HEK293 (cell line): ENCODE measurements at regions not wholly inside any gene's neighbourhood (a gene's known extent, or its start where the extent isn't known, plus 50 kb on each side); places are given as distances from the start of the nearest gene placed in this dataset.

Source experiments
- CTCF ChIP-seq: fragments of 450-650 bp; formaldehyde crosslinking; IDR thresholded peaks from 2 replicates; pipeline ENCODE4 v1.5.1; 2016; ENCODE audit warnings: missing biosample characterization, missing genetic modification characterization
- GLI4 ChIP-seq: fragments of 450-650 bp; formaldehyde crosslinking; IDR thresholded peaks from 2 replicates; pipeline ENCODE4 v1.5.1; 2016; ENCODE audit warnings: missing biosample characterization, missing genetic modification characterization
- REPIN1 ChIP-seq: fragments of 450-650 bp; formaldehyde crosslinking; IDR thresholded peaks from 2 replicates; pipeline ENCODE4 v1.5.1; 2017; ENCODE audit warnings: missing biosample characterization, missing genetic modification characterization, low read depth
- REST ChIP-seq: fragments of 450-650 bp; formaldehyde crosslinking; IDR thresholded peaks from 2 replicates; pipeline ENCODE4 v1.5.1; 2016; ENCODE audit warnings: missing biosample characterization, missing genetic modification characterization
- ZNF175 ChIP-seq: fragments of 450-650 bp; formaldehyde crosslinking; IDR thresholded peaks from 2 replicates; pipeline ENCODE4 v1.5.1; 2016; ENCODE audit warnings: missing biosample characterization, missing genetic modification characterization
- ZNF48 ChIP-seq: fragments of 450-650 bp; formaldehyde crosslinking; IDR thresholded peaks from 2 replicates; pipeline ENCODE4 v1.5.1; 2016; ENCODE audit warnings: missing biosample characterization, missing genetic modification characterization
- ZNF585B ChIP-seq: fragments of 450-650 bp; formaldehyde crosslinking; IDR thresholded peaks from 2 replicates; pipeline ENCODE4 v1.5.1; 2016; ENCODE audit warnings: missing biosample characterization, missing genetic modification characterization

- TF ChIP-seq GLI4 (tag by site-specific recombination) (no peak), CTCF (tag by site-specific recombination) (no peak), REST (no peak), ZNF585B (tag by site-specific recombination) (no peak), ZNF48 (tag by site-specific recombination) (no peak), ZNF175 (tag by site-specific recombination) (no peak), REPIN1 (tag by site-specific recombination) (no peak)
Measured at GRCh38 chr3:96646596-96646995, 167.8 kb upstream of the EPHA6 start.
